ENCODE measurements at regions not wholly inside any gene's neighbourhood (a gene's known extent, or its start where the extent isn't known, plus 50 kb on each side); places are given as distances from the start of the nearest gene placed in this dataset.

DNA sequence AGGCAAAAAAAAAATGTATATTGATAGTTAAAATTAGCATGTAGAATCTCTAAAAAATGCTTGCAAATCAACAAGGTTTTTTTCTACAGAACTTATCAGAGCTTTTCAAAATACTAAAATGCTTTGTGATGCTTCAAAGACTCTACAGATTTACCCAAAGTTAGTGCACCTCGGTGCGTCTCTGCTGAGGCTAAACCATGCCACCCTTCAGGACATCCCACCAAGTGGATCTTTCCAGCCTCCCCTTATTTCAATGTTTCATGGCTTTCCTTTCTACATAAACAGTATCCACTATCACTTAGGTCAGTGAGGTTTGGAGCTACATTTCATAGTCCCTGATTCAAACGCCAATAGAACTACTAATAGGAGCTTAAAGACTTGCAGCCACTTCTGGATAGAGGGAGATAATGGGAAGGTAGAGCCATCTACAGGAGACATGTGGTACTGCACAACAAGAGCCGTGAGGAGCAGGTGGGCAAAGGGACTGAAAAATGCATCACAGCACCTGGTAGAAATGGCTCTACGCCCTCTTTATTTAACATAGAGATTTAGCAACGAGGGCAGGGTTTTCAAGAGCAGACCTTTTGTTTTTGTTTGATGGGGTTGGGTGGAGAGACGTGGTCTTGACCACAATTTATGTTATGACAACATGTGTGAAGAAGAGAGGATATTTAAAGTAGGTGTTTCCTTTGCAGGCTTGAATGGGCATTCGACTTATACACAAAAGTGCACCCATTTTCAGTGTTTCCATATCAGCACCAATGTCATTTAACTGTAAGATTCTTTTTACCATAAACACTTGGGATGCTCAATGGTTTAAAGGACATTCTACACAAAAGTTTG lies 56.1 kb upstream of the SLC35G4 start:
- ChIA-PET CTCF (ENCODE audit: low intra/inter-chr PET ratio, low total read pairs) (interaction anchor here (0.6 to 1.4 kb wide), 3 partner anchors 89 to 243 kb away, joined by 3 to 19 read pairs (median 3); no protein-coding TSS in a partner anchor), POLR2A (no interaction called here)
- no peak overlapping the region for H2AFZ ChIP-seq (ENCODE audit: low read length)
- TF ChIP-seq, protein P1, sequence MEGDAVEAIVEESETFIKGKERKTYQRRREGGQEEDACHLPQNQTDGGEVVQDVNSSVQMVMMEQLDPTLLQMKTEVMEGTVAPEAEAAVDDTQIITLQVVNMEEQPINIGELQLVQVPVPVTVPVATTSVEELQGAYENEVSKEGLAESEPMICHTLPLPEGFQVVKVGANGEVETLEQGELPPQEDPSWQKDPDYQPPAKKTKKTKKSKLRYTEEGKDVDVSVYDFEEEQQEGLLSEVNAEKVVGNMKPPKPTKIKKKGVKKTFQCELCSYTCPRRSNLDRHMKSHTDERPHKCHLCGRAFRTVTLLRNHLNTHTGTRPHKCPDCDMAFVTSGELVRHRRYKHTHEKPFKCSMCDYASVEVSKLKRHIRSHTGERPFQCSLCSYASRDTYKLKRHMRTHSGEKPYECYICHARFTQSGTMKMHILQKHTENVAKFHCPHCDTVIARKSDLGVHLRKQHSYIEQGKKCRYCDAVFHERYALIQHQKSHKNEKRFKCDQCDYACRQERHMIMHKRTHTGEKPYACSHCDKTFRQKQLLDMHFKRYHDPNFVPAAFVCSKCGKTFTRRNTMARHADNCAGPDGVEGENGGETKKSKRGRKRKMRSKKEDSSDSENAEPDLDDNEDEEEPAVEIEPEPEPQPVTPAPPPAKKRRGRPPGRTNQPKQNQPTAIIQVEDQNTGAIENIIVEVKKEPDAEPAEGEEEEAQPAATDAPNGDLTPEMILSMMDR (CRISPR knock-in tag; IDR thresholded peaks at IDR 0.05), result peak; percentile 86
- TF ChIP-seq SSRP1 (CRISPR knock-in tag; IDR thresholded peaks at IDR 0.05), result no peak
- peak; percentile 49 for TF ChIP-seq RAD21 (CRISPR knock-in tag; IDR thresholded peaks at IDR 0.05)
- peak; percentile 60; the same call in 1 of the 2 replicates for TF ChIP-seq SMC3 (IDR thresholded peaks at IDR 0.05; ENCODE audit: low read length)
- TF ChIP-seq FIP1L1 (IDR thresholded peaks at IDR 0.05; ENCODE audit: borderline replicate concordance, insufficient read depth, low read depth, low read length), result no peak
- TF ChIP-seq, protein P2, sequence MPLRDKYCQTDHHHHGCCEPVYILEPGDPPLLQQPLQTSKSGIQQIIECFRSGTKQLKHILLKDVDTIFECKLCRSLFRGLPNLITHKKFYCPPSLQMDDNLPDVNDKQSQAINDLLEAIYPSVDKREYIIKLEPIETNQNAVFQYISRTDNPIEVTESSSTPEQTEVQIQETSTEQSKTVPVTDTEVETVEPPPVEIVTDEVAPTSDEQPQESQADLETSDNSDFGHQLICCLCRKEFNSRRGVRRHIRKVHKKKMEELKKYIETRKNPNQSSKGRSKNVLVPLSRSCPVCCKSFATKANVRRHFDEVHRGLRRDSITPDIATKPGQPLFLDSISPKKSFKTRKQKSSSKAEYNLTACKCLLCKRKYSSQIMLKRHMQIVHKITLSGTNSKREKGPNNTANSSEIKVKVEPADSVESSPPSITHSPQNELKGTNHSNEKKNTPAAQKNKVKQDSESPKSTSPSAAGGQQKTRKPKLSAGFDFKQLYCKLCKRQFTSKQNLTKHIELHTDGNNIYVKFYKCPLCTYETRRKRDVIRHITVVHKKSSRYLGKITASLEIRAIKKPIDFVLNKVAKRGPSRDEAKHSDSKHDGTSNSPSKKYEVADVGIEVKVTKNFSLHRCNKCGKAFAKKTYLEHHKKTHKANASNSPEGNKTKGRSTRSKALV (CRISPR knock-in tag; IDR thresholded peaks at IDR 0.05), result no peak
- TF ChIP-seq ONECUT2 (CRISPR knock-in tag; IDR thresholded peaks at IDR 0.05), result no peak
- TF ChIP-seq STAG1 (CRISPR knock-in tag; IDR thresholded peaks at IDR 0.05), result peak; percentile 85
- TF ChIP-seq ZIK1 (CRISPR knock-in tag; IDR thresholded peaks at IDR 0.05; ENCODE audit: borderline replicate concordance, low read depth), result no peak
- no peak for TF ChIP-seq MED1 (CRISPR knock-in tag; IDR thresholded peaks at IDR 0.05)
- TF ChIP-seq, protein P3, sequence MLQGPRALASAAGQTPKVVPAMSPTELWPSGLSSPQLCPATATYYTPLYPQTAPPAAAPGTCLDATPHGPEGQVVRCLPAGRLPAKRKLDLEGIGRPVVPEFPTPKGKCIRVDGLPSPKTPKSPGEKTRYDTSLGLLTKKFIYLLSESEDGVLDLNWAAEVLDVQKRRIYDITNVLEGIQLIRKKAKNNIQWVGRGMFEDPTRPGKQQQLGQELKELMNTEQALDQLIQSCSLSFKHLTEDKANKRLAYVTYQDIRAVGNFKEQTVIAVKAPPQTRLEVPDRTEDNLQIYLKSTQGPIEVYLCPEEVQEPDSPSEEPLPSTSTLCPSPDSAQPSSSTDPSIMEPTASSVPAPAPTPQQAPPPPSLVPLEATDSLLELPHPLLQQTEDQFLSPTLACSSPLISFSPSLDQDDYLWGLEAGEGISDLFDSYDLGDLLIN (CRISPR knock-in tag; IDR thresholded peaks at IDR 0.05; ENCODE audit: borderline replicate concordance), result no peak
- no peak for TF ChIP-seq NR2F1 (CRISPR knock-in tag; IDR thresholded peaks at IDR 0.05)
- no peak for TF ChIP-seq EHMT2 (IDR thresholded peaks at IDR 0.05; ENCODE audit: borderline replicate concordance, low read depth, low read length)
- H3K4me3 ChIP-seq (replicated peaks in 1 of 3; ENCODE audit: insufficient read depth in 1 of 3, low read depth in 2 of 3, low read length in 3 of 3), result no peak overlapping the region
- no peak overlapping the region for H3K27ac ChIP-seq (ENCODE audit: extremely low read length, insufficient read depth, low read length)
- FAIRE-seq (peak; percentile 81), ATAC-seq (peak; percentile 79), DNase-seq (ENCODE audit: low spot score) (peak; percentile 49)
- in situ Hi-C loops (cut with HindIII; ENCODE audit: extremely low pct_ligation_motif_present, low pct_unique_long_range_greater_than_20kb) (no loop called here), intact Hi-C loops (cut with micrococcal nuclease; ENCODE audit: unreplicated experiment) (loop anchor here (1.0 kb wide), 1 partner anchor 243 kb away; no protein-coding TSS in a partner anchor)
- H3K4me1 ChIP-seq (ENCODE audit: insufficient read depth, low read length), result no peaks in the 10 kb centered on the region
- H3K9ac ChIP-seq (ENCODE audit: insufficient read depth, low read depth, low read length), result no peak overlapping the region
- H4K20me1 ChIP-seq (ENCODE audit: insufficient read depth, low read length), result no peaks in the 10 kb centered on the region
- H3K4me2 ChIP-seq (ENCODE audit: low read depth, low read length), result no peak overlapping the region
- H3K36me3 ChIP-seq (replicated peaks in 1 of 2; ENCODE audit: control insufficient read depth in 1 of 2, insufficient read depth in 2 of 2, low read length in 2 of 2), result no peaks in the 10 kb centered on the region
- WGBS (ENCODE audit: low lambda C conversion rate), result 23% methylated on average over 8 of the region's 8 CpGs
- H3K9me3 ChIP-seq (ENCODE audit: low read length), result no peaks in the 10 kb centered on the region
- BruUV-seq (replicated peaks), result no TSS peak
- H3K27me3 ChIP-seq (ENCODE audit: control insufficient read depth in 1 of 2, insufficient read depth in 2 of 2, low read length in 2 of 2), result peaks cover 1 to 22% of the 10 kb centered on the region in 2 experiments; a peak in 2 of 5 replicates
- no peaks in the 10 kb centered on the region for H3K79me2 ChIP-seq (ENCODE audit: insufficient read depth, low read length)
